Esophagus muscularis mucosa (tissue), 4 donors: ENCODE measurements at regions not wholly inside any gene's neighbourhood (a gene's known extent, or its start where the extent isn't known, plus 50 kb on each side); places are given as distances from the start of the nearest gene placed in this dataset.
A peak's percentile ranks its signal among the peaks of the same experiment; 100 is the strongest.
"Not testable (repeated sequence)": the region's sequence is repeated elsewhere in the genome, so short reads cannot be mapped to it uniquely, and the experiment has no call there.

ENCODE experiments used
- DNase-seq: peaks from one replicate; pipeline ENCODE4 v3.0.0-alpha.2; 2017; ENCODE audit errors: extremely low spot score
- H3K27ac ChIP-seq, 4 donors: fragments of 200-600 bp; sonication (generic); replicated peaks in 1 of 4; 1 replicate in 3 of 4; 2 replicates in 1 of 4; pipeline ENCODE4 v1.5.1; 2016 to 2019; ENCODE audit warnings: mild to moderate bottlenecking in 1 of 4
- H3K27me3 ChIP-seq, 4 donors: fragments of 200-600 bp; sonication (generic); one replicate each; pipeline versions ENCODE4 v1.5.1 to v1.6.0; 2016 to 2019
- H3K36me3 ChIP-seq, 4 donors: fragments of 200-600 bp; sonication (generic); one replicate each; pipeline ENCODE4 v1.5.1; 2016 to 2019
- H3K4me1 ChIP-seq, 4 donors: fragments of 200-600 bp; sonication (generic); one replicate each; pipeline ENCODE4 v1.5.1; 2016 to 2019
- H3K4me3 ChIP-seq, 4 donors: fragments of 200-600 bp; sonication (generic); 1 replicate in 2 of 4; 2 replicates in 2 of 4; pipeline ENCODE4 v1.5.1; 2016 to 2019; ENCODE audit warnings: mild to moderate bottlenecking in 4 of 4, moderate library complexity in 1 of 4
- H3K9me3 ChIP-seq, 4 donors: fragments of 200-600 bp; sonication (generic); 1 replicate in 3 of 4; 2 replicates in 1 of 4; pipeline ENCODE4 v1.5.1; 2016 to 2019
- EP300 ChIP-seq: sonication (generic); formaldehyde crosslinking; IDR thresholded peaks from one replicate; pipeline ENCODE4 v1.6.1; 2017; ENCODE audit warnings: antibody characterized with exemption
- POLR2A ChIP-seq: fragments of 450-650 bp; IDR thresholded peaks from one replicate; pipeline ENCODE4 v1.6.1; 2017; ENCODE audit warnings: antibody characterized with exemption, moderate library complexity, mild to moderate bottlenecking, low read depth
- POLR2AphosphoS5 ChIP-seq, 2 donors: sonication (generic); formaldehyde crosslinking; IDR thresholded peaks; one replicate each; pipeline ENCODE4 v1.6.1; 2017; ENCODE audit warnings: antibody characterized with exemption in 2 of 2
- WGBS: methylation state at CpG from one replicate; pipeline ENCODE4 v1.1.5; 2018; 5-methylcytosine and 5-hydroxymethylcytosine counted together
- intact Hi-C: fragments of 100-400 bp; cut with DNase I; formaldehyde crosslinking; loops from one replicate; pipeline ENCODE4 v1.15.1; 2023
- TF ChIP-seq, protein P1 (sequence below), 3 experiments: fragments of 200-600 bp in 2 of 3; fragments of 450-650 bp in 1 of 3; sonication (generic) in 2 of 3; IDR thresholded peaks; one replicate each; pipeline ENCODE4 v1.5.1; 2017 to 2019; ENCODE audit warnings: antibody characterized with exemption in 3 of 3, mild to moderate bottlenecking in 2 of 3, moderate library complexity in 1 of 3

DNA sequence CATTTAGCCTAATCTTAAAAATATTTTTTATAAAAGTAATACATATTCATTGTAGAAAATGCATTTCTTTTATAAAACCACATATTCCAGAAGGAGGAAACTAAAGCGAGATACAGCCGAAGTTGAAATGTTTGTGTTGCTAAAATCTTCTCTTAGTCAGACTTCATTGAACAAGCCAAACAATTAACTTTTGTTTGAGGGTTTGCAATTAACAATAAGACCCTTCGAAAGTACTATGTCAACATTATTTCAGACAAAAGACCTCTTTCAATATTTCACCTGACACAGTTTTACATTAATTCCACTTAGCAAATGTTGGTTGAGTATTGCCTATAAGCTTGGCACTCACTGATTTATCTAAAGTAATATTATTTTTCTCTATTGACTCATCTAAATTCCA, 354.0 kb upstream of the ADAMTS5 start:
- Histone ChIP-seq H3K27ac (no peak overlapping the region), H3K27me3 (no peaks in the 10 kb centered on the region), H3K4me3 (no peak overlapping the region), H3K4me1 (no peaks in the 10 kb centered on the region), H3K36me3 (no peaks in the 10 kb centered on the region), H3K9me3 (no peaks in the 10 kb centered on the region)
- DNase-seq: no peak
- intact Hi-C loops: no loop called here
- TF ChIP-seq EP300 (no peak), POLR2A (no peak), POLR2AphosphoS5 (IDR thresholded peaks at IDR 0.05) (no peak)
- TF ChIP-seq, protein P1, sequence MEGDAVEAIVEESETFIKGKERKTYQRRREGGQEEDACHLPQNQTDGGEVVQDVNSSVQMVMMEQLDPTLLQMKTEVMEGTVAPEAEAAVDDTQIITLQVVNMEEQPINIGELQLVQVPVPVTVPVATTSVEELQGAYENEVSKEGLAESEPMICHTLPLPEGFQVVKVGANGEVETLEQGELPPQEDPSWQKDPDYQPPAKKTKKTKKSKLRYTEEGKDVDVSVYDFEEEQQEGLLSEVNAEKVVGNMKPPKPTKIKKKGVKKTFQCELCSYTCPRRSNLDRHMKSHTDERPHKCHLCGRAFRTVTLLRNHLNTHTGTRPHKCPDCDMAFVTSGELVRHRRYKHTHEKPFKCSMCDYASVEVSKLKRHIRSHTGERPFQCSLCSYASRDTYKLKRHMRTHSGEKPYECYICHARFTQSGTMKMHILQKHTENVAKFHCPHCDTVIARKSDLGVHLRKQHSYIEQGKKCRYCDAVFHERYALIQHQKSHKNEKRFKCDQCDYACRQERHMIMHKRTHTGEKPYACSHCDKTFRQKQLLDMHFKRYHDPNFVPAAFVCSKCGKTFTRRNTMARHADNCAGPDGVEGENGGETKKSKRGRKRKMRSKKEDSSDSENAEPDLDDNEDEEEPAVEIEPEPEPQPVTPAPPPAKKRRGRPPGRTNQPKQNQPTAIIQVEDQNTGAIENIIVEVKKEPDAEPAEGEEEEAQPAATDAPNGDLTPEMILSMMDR (IDR thresholded peaks at IDR 0.05): no peak
- 89% methylated on average over 3 of the region's 3 CpGs for WGBS

DNA sequence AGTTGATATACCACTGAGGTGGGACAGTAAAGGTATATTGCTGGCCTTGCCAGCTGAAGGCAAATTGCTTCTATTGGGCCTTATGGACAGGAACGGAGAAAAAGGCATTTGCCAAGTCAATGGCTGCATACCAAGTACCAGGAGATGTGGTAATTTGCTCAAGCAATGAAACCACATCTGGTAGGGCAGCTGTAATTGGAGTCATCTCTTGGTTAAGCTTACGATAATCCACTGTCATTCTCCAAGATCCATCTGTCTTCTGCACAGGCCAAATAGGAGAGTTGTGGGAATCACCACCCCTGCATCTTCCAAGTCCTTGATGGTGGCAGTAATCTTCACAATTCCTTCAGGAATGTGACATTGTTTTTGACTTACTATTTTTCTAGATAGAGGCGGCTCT, 350.7 kb upstream of the ADAMTS5 start:
- H3K36me3 ChIP-seq, H3K4me3 ChIP-seq, H3K4me1 ChIP-seq, intact Hi-C loops, H3K27ac ChIP-seq, DNase-seq, H3K27me3 ChIP-seq: not testable (repeated sequence)
- H3K9me3 ChIP-seq: peaks cover 0 to 12% (median 4%) of the 10 kb centered on the region in 4 donors
- WGBS: 91% methylated on average over 3 of the region's 3 CpGs

DNA sequence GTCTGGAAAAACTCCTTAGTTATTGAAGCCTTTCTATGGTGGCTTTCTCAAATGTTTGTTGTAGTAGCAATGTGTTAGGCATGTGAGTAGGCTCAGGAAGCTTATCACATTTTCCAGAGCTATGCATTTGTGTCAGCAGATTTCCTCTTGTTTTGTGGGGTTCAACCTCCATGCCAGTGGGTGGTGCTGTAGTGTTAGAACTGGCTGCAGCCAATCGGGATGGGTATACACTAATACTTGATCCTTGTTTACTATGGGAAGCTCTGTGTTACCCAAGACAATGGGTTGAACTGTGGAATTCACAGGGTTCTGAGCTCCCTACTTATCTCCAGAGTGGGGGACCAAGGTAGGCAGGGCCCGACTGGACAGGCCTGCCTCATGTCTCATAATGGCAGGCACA, 348.5 kb upstream of the ADAMTS5 start:
- Histone ChIP-seq H3K4me3 (no peak overlapping the region), H3K36me3 (no peaks in the 10 kb centered on the region), H3K4me1 (no peaks in the 10 kb centered on the region), H3K9me3 (peaks cover 0 to 12% (median 4%) of the 10 kb centered on the region in 4 donors), H3K27ac (no peak overlapping the region), H3K27me3 (no peaks in the 10 kb centered on the region)
- no peak for DNase-seq
- TF ChIP-seq, protein P1 (IDR thresholded peaks at IDR 0.05): no peak
- TF ChIP-seq EP300: no peak
- no peak for TF ChIP-seq POLR2AphosphoS5 (IDR thresholded peaks at IDR 0.05)
- no peak for TF ChIP-seq POLR2A
- intact Hi-C loops: no loop called here
- 92% methylated on average over 2 of the region's 2 CpGs for WGBS

DNA sequence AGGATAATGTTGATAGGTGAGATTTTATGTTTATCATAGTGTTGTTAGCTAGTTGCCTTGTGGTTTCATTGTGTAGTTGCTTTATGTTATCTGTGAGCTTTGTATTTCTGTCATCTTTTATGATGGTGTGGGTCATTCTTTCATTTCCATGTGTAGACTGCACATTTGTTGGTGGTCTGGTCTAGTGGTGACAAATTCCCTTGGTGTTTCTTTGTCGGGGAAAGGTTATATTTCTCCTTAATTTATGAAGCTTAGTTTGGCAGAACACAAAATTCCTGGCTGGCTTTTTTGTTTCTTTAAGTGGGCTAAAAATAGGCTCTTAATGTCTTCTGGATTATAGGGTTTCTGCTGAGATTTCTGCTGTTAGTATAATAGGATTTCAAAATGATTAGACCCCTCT, 347.2 kb upstream of the ADAMTS5 start:
- Histone ChIP-seq H3K4me3 (no peak overlapping the region), H3K27me3 (no peaks in the 10 kb centered on the region), H3K4me1 (no peaks in the 10 kb centered on the region), H3K9me3 (peaks cover 0 to 12% (median 4%) of the 10 kb centered on the region in 4 donors), H3K36me3 (no peaks in the 10 kb centered on the region), H3K27ac (no peak overlapping the region)
- no peak for DNase-seq
- TF ChIP-seq POLR2AphosphoS5 (IDR thresholded peaks at IDR 0.05) (no peak), EP300 (no peak), POLR2A (no peak)
- TF ChIP-seq, protein P1 (IDR thresholded peaks at IDR 0.05): no peak
- intact Hi-C loops: no loop called here
- WGBS: 20% methylated on average over 1 of the region's 1 CpG

DNA sequence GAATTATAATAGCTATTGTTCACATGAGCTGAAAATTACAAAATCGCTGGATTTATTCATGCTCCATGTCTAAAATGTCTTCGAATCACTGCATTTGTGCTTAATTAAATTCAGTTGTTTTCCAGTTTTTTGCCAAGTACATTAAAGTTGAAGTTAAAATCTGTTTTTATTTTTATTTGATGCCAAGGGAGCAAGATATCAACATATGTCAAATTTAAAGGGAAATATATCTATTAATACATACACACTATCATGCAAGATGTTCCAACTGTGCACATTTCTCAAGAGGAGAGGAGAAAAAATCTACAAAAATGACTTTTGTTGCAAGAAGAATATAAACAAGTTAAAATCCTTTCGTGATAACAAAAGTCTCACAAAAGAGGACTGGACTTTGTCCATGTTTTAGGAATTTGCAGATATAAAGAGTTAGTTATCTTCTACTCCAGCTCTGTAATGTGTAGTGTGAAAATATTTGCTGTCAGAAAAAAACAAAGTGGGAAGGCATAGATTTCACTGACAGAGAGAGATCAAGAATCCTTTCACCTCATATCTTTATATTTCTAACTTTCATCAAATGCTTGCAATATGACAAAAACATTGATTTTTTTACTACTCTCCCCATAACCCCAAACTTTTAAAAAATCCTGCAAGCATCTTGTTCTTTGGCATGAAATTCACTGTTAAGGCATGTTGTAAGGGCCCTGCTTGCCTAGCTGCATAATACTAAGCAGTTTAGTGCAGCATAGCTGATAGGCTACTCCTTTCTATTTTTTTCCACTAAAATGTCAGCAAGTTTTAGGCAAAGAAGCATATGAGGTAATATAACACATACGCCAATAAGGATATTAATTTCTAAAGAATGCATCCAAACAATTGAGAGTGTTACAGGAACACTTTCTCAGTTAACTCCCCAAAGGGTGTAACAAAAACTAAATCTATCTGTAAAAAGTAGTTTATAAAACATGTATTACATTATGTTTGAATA, 340.2 kb upstream of the ADAMTS5 start:
- 66% methylated on average over 4 of the region's 4 CpGs for WGBS
- TF ChIP-seq POLR2A (no peak), POLR2AphosphoS5 (IDR thresholded peaks at IDR 0.05) (no peak), EP300 (no peak)
- TF ChIP-seq, protein P1 (IDR thresholded peaks at IDR 0.05): no peak

More for the DNA sequence above, 340.2 kb upstream of the ADAMTS5 start:
- intact Hi-C loops: loop anchor here (10.0 kb wide), 1 partner anchor 168 kb away; no protein-coding TSS in a partner anchor
- DNase-seq: no peak
- H3K4me1 ChIP-seq: peaks cover 0 to 6% (median 0%) of the 10 kb centered on the region in 4 donors
- no peak overlapping the region for H3K4me3 ChIP-seq
- H3K27ac ChIP-seq: peak overlapping the region in 1 of 4 donors; percentile 28
- no peaks in the 10 kb centered on the region for H3K27me3 ChIP-seq
- H3K9me3 ChIP-seq: no peaks in the 10 kb centered on the region
- H3K36me3 ChIP-seq: no peaks in the 10 kb centered on the region
